ENCODE measurements at regions not wholly inside any gene's neighbourhood (a gene's known extent, or its start where the extent isn't known, plus 50 kb on each side); places are given as distances from the start of the nearest gene placed in this dataset.

GRCh38 chr10:81502677-81503359 lies 372.2 kb upstream of the NRG3 start:
- TF ChIP-seq CTCF (IDR thresholded peaks at IDR 0.05; ENCODE audit: insufficient read depth, low read length, poor library complexity, severe bottlenecking) (no peak), EZH2phosphoT487 (conservative IDR thresholded peaks at IDR 0.05; ENCODE audit: low read length) (no peak)

Data from SU-DHL-6 (cell line).